ENCODE measurements at regions not wholly inside any gene's neighbourhood (a gene's known extent, or its start where the extent isn't known, plus 50 kb on each side); places are given as distances from the start of the nearest gene placed in this dataset.
"Not testable (repeated sequence)": the region's sequence is repeated elsewhere in the genome, so short reads cannot be mapped to it uniquely, and the experiment has no call there.

- TF ChIP-seq SP1 (IDR thresholded peaks at IDR 0.05); CTCF (IDR thresholded peaks at IDR 0.05; ENCODE audit: low read depth, low read length, missing input control); GABPA (IDR thresholded peaks at IDR 0.05 in 1 of 2, conservative IDR thresholded peaks at IDR 0.05 in 1 of 2); TAF1 (conservative IDR thresholded peaks at IDR 0.05); ATF3 (IDR thresholded peaks at IDR 0.05); RAD21 (IDR thresholded peaks at IDR 0.05); HNF4G (IDR thresholded peaks at IDR 0.05): not testable (repeated sequence)
- TF ChIP-seq, protein P1, sequence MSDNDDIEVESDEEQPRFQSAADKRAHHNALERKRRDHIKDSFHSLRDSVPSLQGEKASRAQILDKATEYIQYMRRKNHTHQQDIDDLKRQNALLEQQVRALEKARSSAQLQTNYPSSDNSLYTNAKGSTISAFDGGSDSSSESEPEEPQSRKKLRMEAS (IDR thresholded peaks at IDR 0.05) = not testable (repeated sequence)
Observed at GRCh38 chr2:37734891-37735523, 63.6 kb upstream of the CDC42EP3 start.
